SK-N-SH (cell line): ENCODE measurements at regions not wholly inside any gene's neighbourhood (a gene's known extent, or its start where the extent isn't known, plus 50 kb on each side); places are given as distances from the start of the nearest gene placed in this dataset.

Source experiments
- CTCF ChIA-PET: fragments of 300-600, 350-600 bp; formaldehyde crosslinking; extraction: SDS; loops from one replicate; lab custom pipeline; 2021; lab: Yijun Ruan, JAX
- POLR2A ChIA-PET: fragments of 350-600 bp; sonication (Branson Sonifier 250); formaldehyde crosslinking; extraction: SDS; loops from one replicate; lab custom pipeline; 2020; ENCODE audit warnings: antibody characterized with exemption, inconsistent platforms; lab: Yijun Ruan, JAX
- DNase-seq: peaks from one replicate; pipeline ENCODE4 v3.0.0; 2012
- H2AFZ ChIP-seq: fragments of 200-600 bp; sonication (generic); 2 replicates; pipeline ENCODE4 v1.8.1; 2016; ENCODE audit warnings: antibody characterized with exemption, mild to moderate bottlenecking, low read depth
- H3F3A ChIP-seq: fragments of 200-600 bp; sonication (generic); replicated peaks from 2 replicates; pipeline ENCODE3; 2016; ENCODE audit warnings: antibody characterized with exemption, mild to moderate bottlenecking; ENCODE audit not compliant: insufficient read depth
- H3K27ac ChIP-seq, 2 experiments: fragments of 200-500 bp in 1 of 2; fragments of 200-600 bp in 1 of 2; sonication (Bioruptor generic) in 1 of 2; sonication (generic), shearing (Covaris generic) in 1 of 2; 2 replicates each; pipeline versions ENCODE4 v1.5.1 to v1.6.1; 2014 to 2016; ENCODE audit warnings: low read depth in 2 of 2, inconsistent platforms in 1 of 2, low read length in 1 of 2, mild to moderate bottlenecking in 1 of 2, mixed read lengths in 1 of 2
- H3K27me3 ChIP-seq: fragments of 200-600 bp; sonication (generic), shearing (Covaris generic); 2 replicates; pipeline ENCODE4 v1.6.1; 2016; ENCODE audit warnings: mixed run types; ENCODE audit not compliant: insufficient read depth
- H3K36me3 ChIP-seq, 2 experiments: fragments of 200-500 bp in 1 of 2; fragments of 200-600 bp in 1 of 2; sonication (Bioruptor generic) in 1 of 2; sonication (generic) in 1 of 2; replicated peaks in 1 of 2; 2 replicates each; pipeline versions ENCODE3 to v1.5.1; 2014 to 2016; ENCODE audit warnings: low read length in 1 of 2, mild to moderate bottlenecking in 1 of 2; ENCODE audit not compliant: insufficient read depth in 2 of 2, control insufficient read depth in 1 of 2
- H3K4me1 ChIP-seq, 2 experiments: fragments of 200-500 bp in 1 of 2; fragments of 200-600 bp in 1 of 2; sonication (Bioruptor generic) in 1 of 2; sonication (generic), shearing (Covaris generic) in 1 of 2; 2 replicates each; pipeline versions ENCODE4 v1.5.1 to v1.6.1; 2014 to 2016; ENCODE audit warnings: low read depth in 1 of 2, low read length in 1 of 2, mixed run types in 1 of 2; ENCODE audit not compliant: insufficient read depth in 2 of 2, control insufficient read depth in 1 of 2
- H3K4me2 ChIP-seq: fragments of 200-600 bp; sonication (generic), shearing (Covaris generic); 2 replicates; pipeline ENCODE4 v1.6.1; 2017; ENCODE audit warnings: mixed run types
- H3K4me3 ChIP-seq, 2 experiments: fragments of 200-500 bp in 1 of 2; fragments of 200-600 bp in 1 of 2; sonication (Bioruptor generic) in 1 of 2; sonication (generic), shearing (Covaris generic) in 1 of 2; 2 replicates each; pipeline versions ENCODE4 v1.5.1 to v1.8.1; 2014 to 2016; ENCODE audit warnings: low read depth in 2 of 2, inconsistent platforms in 1 of 2, low read length in 1 of 2, mild to moderate bottlenecking in 1 of 2, mixed read lengths in 1 of 2, moderate library complexity in 1 of 2
- H3K79me2 ChIP-seq: fragments of 200-600 bp; sonication (generic); 2 replicates; pipeline ENCODE4 v1.8.1; 2017; ENCODE audit warnings: mild to moderate bottlenecking; ENCODE audit not compliant: insufficient read depth
- H3K9ac ChIP-seq: fragments of 200-600 bp; sonication (generic); 2 replicates; pipeline ENCODE4 v1.6.1; 2017; ENCODE audit warnings: mixed run types
- H3K9me2 ChIP-seq: fragments of 200-600 bp; sonication (generic); 2 replicates; pipeline ENCODE4 v1.6.1; 2017; ENCODE audit warnings: mixed run types
- H3K9me3 ChIP-seq: fragments of 200-600 bp; sonication (generic); 2 replicates; pipeline ENCODE4 v1.6.1; 2017; ENCODE audit warnings: mixed run types, mild to moderate bottlenecking, moderate library complexity
- H4K20me1 ChIP-seq: fragments of 200-600 bp; sonication (generic); 2 replicates; pipeline ENCODE4 v1.6.1; 2017; ENCODE audit warnings: mild to moderate bottlenecking, mixed run types; ENCODE audit not compliant: insufficient read depth
- CHD2 ChIP-seq: fragments of 150-350 bp; IDR thresholded peaks from 2 replicates; pipeline ENCODE4 v1.6.1; 2018; ENCODE audit warnings: low read length; ENCODE audit not compliant: partially characterized antibody
- CTCF ChIP-seq: fragments of 200-600 bp; sonication (generic); IDR thresholded peaks from 2 replicates; pipeline ENCODE4 v1.6.1; 2017; ENCODE audit warnings: antibody characterized with exemption, mild to moderate bottlenecking, moderate library complexity
- EP300 ChIP-seq, 2 experiments: IDR thresholded peaks; 2 replicates each; pipeline versions ENCODE4 v1.4.0 to v1.6.1; 2012; ENCODE audit warnings: borderline replicate concordance in 1 of 2, low read depth in 1 of 2, low read length in 1 of 2
- FOXJ3 ChIP-seq: sonication (generic); formaldehyde crosslinking; IDR thresholded peaks from 2 replicates; pipeline ENCODE4 v1.5.1; 2020; ENCODE audit warnings: mild to moderate bottlenecking, missing genetic modification reagents
- GATA2 ChIP-seq: sonication (generic); formaldehyde crosslinking; IDR thresholded peaks from 2 replicates; pipeline ENCODE4 v1.5.0; 2020; ENCODE audit warnings: mild to moderate bottlenecking, missing genetic modification reagents
- MAX ChIP-seq: IDR thresholded peaks from 2 replicates; pipeline ENCODE4 v1.4.0; 2012; ENCODE audit warnings: low read depth
- MEF2A ChIP-seq: IDR thresholded peaks from 2 replicates; pipeline ENCODE4 v1.4.0; 2012; ENCODE audit warnings: low read depth, borderline replicate concordance
- MXI1 ChIP-seq: IDR thresholded peaks from 2 replicates; pipeline ENCODE4 v1.6.1; 2012; ENCODE audit warnings: mild to moderate bottlenecking, low read depth, low read length, improper control_type of control experiment
- NRF1 ChIP-seq: IDR thresholded peaks from 2 replicates; pipeline ENCODE4 v1.6.1; 2012; ENCODE audit warnings: low read depth, mild to moderate bottlenecking, low read length
- PBX3 ChIP-seq: IDR thresholded peaks from 2 replicates; pipeline ENCODE4; 2012
- RAD21 ChIP-seq: IDR thresholded peaks from 2 replicates; pipeline ENCODE4 v1.6.1; 2012; ENCODE audit warnings: mild to moderate bottlenecking, low read length
- RCOR1 ChIP-seq: fragments of 150-350 bp; IDR thresholded peaks from 2 replicates; pipeline ENCODE4 v1.6.1; 2017; ENCODE audit warnings: antibody characterized with exemption, low read length
- REST ChIP-seq: IDR thresholded peaks from 2 replicates; pipeline ENCODE4 v1.6.1; 2012; ENCODE audit warnings: mild to moderate bottlenecking, low read depth, low read length, moderate library complexity
- RFX5 ChIP-seq: IDR thresholded peaks from 2 replicates; pipeline ENCODE4 v1.6.1; 2012; ENCODE audit warnings: mild to moderate bottlenecking, improper control_type of control experiment, low read length
- SMC3 ChIP-seq: IDR thresholded peaks from 2 replicates; pipeline ENCODE4 v1.6.1; 2012; ENCODE audit warnings: low read depth, low read length, improper control_type of control experiment
- TEAD4 ChIP-seq: IDR thresholded peaks from 2 replicates; pipeline ENCODE4 v1.4.0; 2012; ENCODE audit warnings: mild to moderate bottlenecking, borderline replicate concordance; ENCODE audit not compliant: insufficient read depth
- USF1 ChIP-seq: IDR thresholded peaks from 2 replicates; pipeline ENCODE4 v1.4.0; 2012; ENCODE audit warnings: low read depth, borderline replicate concordance
- WGBS: methylation state at CpG from one replicate; pipeline ENCODE4 v1.1.6; 2017; ENCODE audit warnings: low lambda C conversion rate; 5-methylcytosine and 5-hydroxymethylcytosine counted together

GRCh38 chr5:164027738-164028137 is 522.3 kb downstream of the MAT2B start:
- no peaks in the 10 kb centered on the region for H3K9me3 ChIP-seq
- H2AFZ ChIP-seq, result no peak overlapping the region
- H4K20me1 ChIP-seq, result no peaks in the 10 kb centered on the region
- H3K4me2 ChIP-seq, result no peak overlapping the region
- TF ChIP-seq CHD2 (no peak), EP300 (IDR thresholded peaks at IDR 0.05; ENCODE audit: borderline replicate concordance in 1 of 2, low read depth in 1 of 2, low read length in 1 of 2) (no peak), MEF2A (no peak), SMC3 (no peak), CTCF (no peak), USF1 (no peak), PBX3 (no peak)
- TF ChIP-seq, all 33 proteins: peak for 0
- POLR2A ChIA-PET, result no interaction called here
- CTCF ChIA-PET, result no interaction called here
- 24% methylated on average over 2 of the region's 2 CpGs for WGBS
- DNase-seq, result no peak
- Histone ChIP-seq H3K79me2 (no peaks in the 10 kb centered on the region), H3K9me2 (no peaks in the 10 kb centered on the region), H3K36me3 (no peaks in the 10 kb centered on the region), H3K27me3 (no peaks in the 10 kb centered on the region), H3F3A (no peaks in the 10 kb centered on the region), H3K4me3 (no peak overlapping the region), H3K27ac (no peak overlapping the region), H3K4me1 (no peaks in the 10 kb centered on the region), H3K9ac (no peak overlapping the region)

GRCh38 chr5:164038128-164038783 is 532.8 kb downstream of the MAT2B start:
- Histone ChIP-seq H3K36me3 (no peaks in the 10 kb centered on the region), H3K9ac (no peak overlapping the region), H3K27me3 (no peaks in the 10 kb centered on the region), H3K4me2 (no peak overlapping the region), H3K27ac (no peak overlapping the region), H4K20me1 (no peaks in the 10 kb centered on the region), H3K79me2 (no peaks in the 10 kb centered on the region), H3K4me3 (no peak overlapping the region), H3K4me1 (no peaks in the 10 kb centered on the region), H2AFZ (no peak overlapping the region), H3K9me3 (no peaks in the 10 kb centered on the region), H3F3A (no peaks in the 10 kb centered on the region), H3K9me2 (no peaks in the 10 kb centered on the region)
- no peak for DNase-seq
- TF ChIP-seq RAD21, result no peak
- no peak for TF ChIP-seq MAX
- TF ChIP-seq MXI1, result no peak
- no peak for TF ChIP-seq RFX5
- no peak for TF ChIP-seq USF1
- no peak for TF ChIP-seq TEAD4
- TF ChIP-seq RCOR1, result no peak
- no peak for TF ChIP-seq GATA2 (CRISPR knock-in tag)
- no peak for TF ChIP-seq REST
- no peak for TF ChIP-seq NRF1
- no peak for TF ChIP-seq FOXJ3
- CTCF ChIA-PET, result interaction anchor here (2.0 to 2.4 kb wide), 2 partner anchors 342 to 466 kb away, joined by 5 to 6 read pairs; no protein-coding TSS in a partner anchor
- 64% methylated on average over 3 of the region's 3 CpGs for WGBS
- POLR2A ChIA-PET, result no interaction called here
